ENCODE measurements at regions not wholly inside any gene's neighbourhood (a gene's known extent, or its start where the extent isn't known, plus 50 kb on each side); places are given as distances from the start of the nearest gene placed in this dataset.

- H2BK5ac ChIP-seq (ENCODE audit: low read depth, low read length, poor library complexity, severe bottlenecking) = no peak overlapping the region
- H3K9me1 ChIP-seq (ENCODE audit: insufficient read depth, low read length) = no peaks in the 10 kb centered on the region
- H2BK120ac ChIP-seq (ENCODE audit: low read depth, low read length) = no peak overlapping the region
- H3K9ac ChIP-seq (ENCODE audit: low read depth, low read length) = no peak overlapping the region
- H3K23ac ChIP-seq (ENCODE audit: low read depth, low read length) = no peak overlapping the region
- H4K91ac ChIP-seq (ENCODE audit: insufficient read depth, low read depth, low read length) = no peak overlapping the region
- peaks cover 6% of the 10 kb centered on the region for H3K9me3 ChIP-seq (ENCODE audit: control insufficient read depth, insufficient read depth, low read length)
- H3K4me1 ChIP-seq (ENCODE audit: control insufficient read depth, insufficient read depth, low read length) = no peaks in the 10 kb centered on the region
- H3K4ac ChIP-seq (ENCODE audit: low read depth, low read length) = no peak overlapping the region
- in situ Hi-C loops (cut with MboI; ENCODE audit: low sequenced_read_pairs) (no loop called here), intact Hi-C loops (cut with micrococcal nuclease) (no loop called here), dilution Hi-C loops (cut with HindIII; ENCODE audit: low sequenced_read_pairs, unreplicated experiment) (no loop called here)
- no peak overlapping the region for H3K56ac ChIP-seq (ENCODE audit: extremely low read depth, insufficient read depth, low read length)
- H3K36me3 ChIP-seq (ENCODE audit: control insufficient read depth, insufficient read depth, low read length) = no peaks in the 10 kb centered on the region
- no peak overlapping the region for H4K5ac ChIP-seq (ENCODE audit: low read depth, low read length)
- no peak overlapping the region for H2BK15ac ChIP-seq (ENCODE audit: low read depth, low read length)
- CTCF ChIA-PET = no interaction called here
- TF ChIP-seq RFX5 (IDR thresholded peaks at IDR 0.05; ENCODE audit: low read depth, low read length) = no peak
- TF ChIP-seq BHLHE40 (IDR thresholded peaks at IDR 0.05; ENCODE audit: low read depth, low read length) = no peak
- no peak for TF ChIP-seq MAFK (IDR thresholded peaks at IDR 0.05; ENCODE audit: low read depth, low read length)
- no peak for TF ChIP-seq ELK1 (IDR thresholded peaks at IDR 0.05; ENCODE audit: borderline replicate concordance, low read depth, low read length)
- no peak for TF ChIP-seq SMC3 (IDR thresholded peaks at IDR 0.05; ENCODE audit: low read depth, low read length)
- TF ChIP-seq FOS (IDR thresholded peaks at IDR 0.05; ENCODE audit: low read depth, low read length) = no peak
- TF ChIP-seq NFE2L2 (IDR thresholded peaks at IDR 0.05; ENCODE audit: low read depth, low read length) = no peak
- no peak for TF ChIP-seq CEBPB (IDR thresholded peaks at IDR 0.05; ENCODE audit: low read depth, low read length)
- TF ChIP-seq RCOR1 (IDR thresholded peaks at IDR 0.05; ENCODE audit: insufficient replicate concordance, low read length) = no peak
- TF ChIP-seq POLR2A (IDR thresholded peaks at IDR 0.05; ENCODE audit: low read depth, low read length) = no peak
- TF ChIP-seq CTCF (conservative IDR thresholded peaks at IDR 0.05; ENCODE audit: low read depth, low read length) = no peak
- no peak for TF ChIP-seq USF2 (IDR thresholded peaks at IDR 0.05; ENCODE audit: low read depth, low read length)
- no peak for TF ChIP-seq RAD21 (IDR thresholded peaks at IDR 0.05; ENCODE audit: low read length)
- H4K20me1 ChIP-seq (ENCODE audit: insufficient read depth, low read length) = no peaks in the 10 kb centered on the region
- no peak overlapping the region for H3K4me2 ChIP-seq (ENCODE audit: low read depth, low read length)
- H2AK9ac ChIP-seq (replicated peaks; ENCODE audit: low read depth, low read length, poor library complexity) = no peak overlapping the region
- no peak overlapping the region for H4K8ac ChIP-seq (ENCODE audit: low read depth in 2 of 2, low read length in 2 of 2)
- no peak overlapping the region for H2BK20ac ChIP-seq (ENCODE audit: low read depth, low read length)
- no peak overlapping the region for H3K14ac ChIP-seq (replicated peaks; ENCODE audit: low read depth, low read length)
- no peak overlapping the region for H3K4me3 ChIP-seq (ENCODE audit: insufficient read depth, low read depth, low read length)
- no CpG with 5 or more reads among the region's 3 CpGs for WGBS, 2 experiments (ENCODE audit: extremely low coverage in 2 of 2, insufficient read length in 1 of 2)
- POLR2A ChIA-PET (ENCODE audit: unreplicated experiment) = no interaction called here
- H3K27me3 ChIP-seq (ENCODE audit: control insufficient read depth, insufficient read depth, low read length) = peaks cover 1% of the 10 kb centered on the region; the same call in 1 of the 2 replicates
- H2AFZ ChIP-seq (replicated peaks; ENCODE audit: low read length, poor library complexity) = no peak overlapping the region
- H3K79me1 ChIP-seq (ENCODE audit: low read depth in 1 of 2, low read length in 2 of 2) = no peaks in the 10 kb centered on the region
- no peak overlapping the region for H3K27ac ChIP-seq (ENCODE audit: insufficient read depth, low read length)
- BruUV-seq (replicated peaks) = no TSS peak
- no peak overlapping the region for H2AK5ac ChIP-seq (ENCODE audit: low read depth, low read length)
- no peak for ATAC-seq (ENCODE audit: low read depth)
- H3K18ac ChIP-seq (ENCODE audit: low read depth, low read length) = no peak overlapping the region
- no peak for DNase-seq
These were observed 97.8 kb upstream of the SPRED1 start for GRCh38 chr15:38154837-38155236.

All from IMR-90 (cell line).